AG04449 (cell line): ENCODE measurements at regions not wholly inside any gene's neighbourhood (a gene's known extent, or its start where the extent isn't known, plus 50 kb on each side); places are given as distances from the start of the nearest gene placed in this dataset.

Source experiments
- CTCF ChIA-PET: fragments of 350-600 bp; formaldehyde crosslinking; extraction: SDS; loops from one replicate; lab custom pipeline; 2021; ENCODE audit warnings: antibody characterized with exemption; lab: Yijun Ruan, JAX
- POLR2A ChIA-PET: fragments of 400-600, 350-600 bp; formaldehyde crosslinking; extraction: SDS; loops from one replicate; lab custom pipeline; 2020; ENCODE audit warnings: antibody characterized with exemption, inconsistent platforms; lab: Yijun Ruan, JAX
- DNase-seq: peaks from one replicate; pipeline ENCODE4 v3.0.0-alpha.2; 2010; ENCODE audit warnings: low read depth, low spot score
- H3K4me3 ChIP-seq: 2 replicates; pipeline ENCODE4 v1.5.1; 2011; ENCODE audit warnings: low read depth, mild to moderate bottlenecking, control low read depth, low read length
- CTCF ChIP-seq: IDR thresholded peaks from one replicate; pipeline ENCODE4 v1.5.1; 2011; ENCODE audit warnings: mild to moderate bottlenecking, moderate library complexity, low read length, control low read depth, inconsistent platforms; ENCODE audit not compliant: insufficient read depth; ENCODE audit errors: missing control alignments

- CTCF ChIA-PET = no interaction called here
- DNase-seq = no peak
- no peak for TF ChIP-seq CTCF
- POLR2A ChIA-PET = no interaction called here
- no peak overlapping the region for H3K4me3 ChIP-seq
Observed at GRCh38 chr2:225841314-225841713, 441.8 kb downstream of the NYAP2 start.

- DNase-seq = no peak
- H3K4me3 ChIP-seq = no peak overlapping the region
- ChIA-PET CTCF (no interaction called here), POLR2A (no interaction called here)
- TF ChIP-seq CTCF = no peak
Observed at GRCh38 chr2:225837328-225837727, 437.8 kb downstream of the NYAP2 start.

- ChIA-PET POLR2A (no interaction called here), CTCF (interaction anchor here (1.0 kb wide), 1 partner anchor 978 kb away, joined by 3 read pairs; no protein-coding TSS in a partner anchor)
- no peak overlapping the region for H3K4me3 ChIP-seq
- no peak for TF ChIP-seq CTCF
- DNase-seq = no peak
Observed at GRCh38 chr2:225824748-225825449, 425.4 kb downstream of the NYAP2 start.

GRCh38 chr2:225821351-225821750 lies 421.8 kb downstream of the NYAP2 start:
- TF ChIP-seq CTCF = no peak
- CTCF ChIA-PET = no interaction called here
- no peak for DNase-seq
- no peak overlapping the region for H3K4me3 ChIP-seq
- POLR2A ChIA-PET = no interaction called here

- POLR2A ChIA-PET = no interaction called here
- DNase-seq = no peak
- CTCF ChIA-PET = no interaction called here
- H3K4me3 ChIP-seq = no peak overlapping the region
- TF ChIP-seq CTCF = no peak
Observed at GRCh38 chr2:225820826-225821225, 421.3 kb downstream of the NYAP2 start.

GRCh38 chr2:225814554-225814953 lies 415.0 kb downstream of the NYAP2 start:
- H3K4me3 ChIP-seq = no peak overlapping the region
- no peak for TF ChIP-seq CTCF
- CTCF ChIA-PET = no interaction called here
- POLR2A ChIA-PET = no interaction called here
- no peak for DNase-seq
